Endothelial cell of umbilical vein (primary cell): ENCODE measurements at regions not wholly inside any gene's neighbourhood (a gene's known extent, or its start where the extent isn't known, plus 50 kb on each side); places are given as distances from the start of the nearest gene placed in this dataset.

Source experiments
- BruUV-seq: library from RNA; stranded (reverse); fragments of 400-500 nt; replicated peaks from 2 replicates; lab custom pipeline; 2021; lab: Mats Ljungman, UMichigan
- CTCF ChIA-PET: fragments of 300-600, 350-600 bp; sonication (Branson Sonifier 250); formaldehyde crosslinking; loops from one replicate; lab custom pipeline; 2021; ENCODE audit warnings: antibody characterized with exemption, inconsistent platforms; lab: Charles Lee
- POLR2A ChIA-PET: fragments of 300-600, 350-600 bp; sonication (Branson Sonifier 250); formaldehyde crosslinking; loops from one replicate; lab custom pipeline; 2021; ENCODE audit warnings: antibody characterized with exemption, inconsistent platforms; lab: Charles Lee
- DNase-seq: peaks from one replicate; pipeline ENCODE4 v3.0.0-alpha.2; 2011; ENCODE audit warnings: low read depth, low spot score
- FAIRE-seq: peaks from 2 replicates; lab custom pipeline; 2011; peaks lifted over from hg19 to GRCh38; lab: Jason Lieb, UNC
- H2AFZ ChIP-seq: 2 replicates; pipeline ENCODE4 v1.6.0; 2012; ENCODE audit warnings: low read depth, low read length, control low read depth, inconsistent platforms
- H3K27ac ChIP-seq: 2 replicates; pipeline ENCODE4 v1.5.1; 2011; ENCODE audit warnings: low read depth, mild to moderate bottlenecking, control low read depth, low read length, moderate library complexity; ENCODE audit not compliant: insufficient read depth
- H3K27me3 ChIP-seq, 2 experiments: 2 replicates each; pipeline versions ENCODE4 v1.6.0 to v1.6.1; 2011; ENCODE audit warnings: low read length in 2 of 2, mixed read lengths in 1 of 2; ENCODE audit not compliant: control insufficient read depth in 2 of 2, insufficient read depth in 2 of 2
- H3K36me3 ChIP-seq, 2 experiments: 2 replicates in 1 of 2; 3 replicates in 1 of 2; pipeline ENCODE4 v1.5.1; 2011; ENCODE audit warnings: low read length in 2 of 2, mild to moderate bottlenecking in 1 of 2, moderate library complexity in 1 of 2; ENCODE audit not compliant: control insufficient read depth in 2 of 2, insufficient read depth in 2 of 2; ENCODE audit errors: extremely low read depth in 1 of 2
- H3K4me1 ChIP-seq: 3 replicates; pipeline ENCODE4 v1.5.1; 2011; ENCODE audit warnings: mild to moderate bottlenecking, low read length; ENCODE audit not compliant: control insufficient read depth, insufficient read depth; ENCODE audit errors: extremely low read depth
- H3K4me2 ChIP-seq: 2 replicates; pipeline ENCODE4 v1.6.1; 2011; ENCODE audit warnings: low read length, control low read depth, mixed read lengths; ENCODE audit not compliant: insufficient read depth
- H3K4me3 ChIP-seq, 3 experiments: fragments of 200-600 bp in 1 of 3; sonication (generic), shearing (Covaris generic) in 1 of 3; replicated peaks in 1 of 3; 2 replicates each; pipeline ENCODE4 v1.5.1; 2011 to 2016; ENCODE audit warnings: control low read depth in 3 of 3, low read length in 3 of 3, mild to moderate bottlenecking in 2 of 3, inconsistent platforms in 1 of 3, low read depth in 1 of 3, moderate library complexity in 1 of 3; ENCODE audit not compliant: insufficient read depth in 1 of 3
- H3K79me2 ChIP-seq: 2 replicates; pipeline ENCODE4 v1.6.0; 2012; ENCODE audit warnings: low read length, inconsistent platforms; ENCODE audit not compliant: control insufficient read depth, insufficient read depth
- H3K9ac ChIP-seq: replicated peaks from 2 replicates; pipeline ENCODE3; 2011; ENCODE audit warnings: low read length, control low read depth; ENCODE audit not compliant: insufficient read depth; ENCODE audit errors: extremely low read depth
- H3K9me1 ChIP-seq: replicated peaks from 3 replicates; pipeline ENCODE4 v1.6.0; 2011; ENCODE audit warnings: mild to moderate bottlenecking, low read length; ENCODE audit not compliant: control insufficient read depth, insufficient read depth; ENCODE audit errors: extremely low read depth
- H3K9me3 ChIP-seq: replicated peaks from 2 replicates; pipeline ENCODE4 v1.5.1; 2012; ENCODE audit warnings: low read length, inconsistent platforms; ENCODE audit not compliant: control insufficient read depth, insufficient read depth
- H4K20me1 ChIP-seq: replicated peaks from 2 replicates; pipeline ENCODE3; 2011; ENCODE audit warnings: mild to moderate bottlenecking, low read length; ENCODE audit not compliant: control insufficient read depth, insufficient read depth; ENCODE audit errors: extremely low read depth
- EZH2 ChIP-seq: IDR thresholded peaks from 2 replicates; pipeline ENCODE4 v1.6.1; 2012; ENCODE audit warnings: borderline replicate concordance, low read depth, mild to moderate bottlenecking, moderate library complexity, low read length, inconsistent platforms; ENCODE audit not compliant: severe bottlenecking
- FOS ChIP-seq: IDR thresholded peaks from 2 replicates; pipeline ENCODE4 v1.6.1; 2011; ENCODE audit warnings: mild to moderate bottlenecking, low read length, moderate library complexity, borderline replicate concordance; ENCODE audit not compliant: insufficient read depth
- GATA2 ChIP-seq: IDR thresholded peaks from 2 replicates; pipeline ENCODE4 v1.7.0; 2011; ENCODE audit warnings: low read depth, mild to moderate bottlenecking, moderate library complexity, mixed read lengths, low read length; ENCODE audit not compliant: insufficient read length, insufficient read depth
- JUN ChIP-seq: IDR thresholded peaks from 2 replicates; pipeline ENCODE4 v1.6.1; 2011; ENCODE audit warnings: borderline replicate concordance, low read depth; ENCODE audit not compliant: insufficient read length, insufficient read depth
- MYC ChIP-seq: IDR thresholded peaks from one replicate; pipeline ENCODE4 v1.6.1; 2011; ENCODE audit warnings: mild to moderate bottlenecking, low read depth, low read length
- POLR2A ChIP-seq: IDR thresholded peaks from 2 replicates; pipeline ENCODE4 v1.6.1; 2012; ENCODE audit warnings: low read depth, mild to moderate bottlenecking, control low read depth, low read length
- POLR2AphosphoS5 ChIP-seq: IDR thresholded peaks from 2 replicates; pipeline ENCODE4 v1.6.1; 2012; ENCODE audit warnings: low read depth, mild to moderate bottlenecking, control low read depth, low read length, moderate library complexity; ENCODE audit not compliant: insufficient read depth
- dilution Hi-C: fragments of 300-500 bp; cut with MboI; formaldehyde crosslinking; loops from one replicate; pipeline ENCODE4 v1.15.0; 2019; ENCODE audit warnings: low sequenced_read_pairs; ENCODE audit not compliant: extremely low pct_ligation_motif_present
- intact Hi-C: fragments of 100-400 bp; cut with micrococcal nuclease; formaldehyde crosslinking; loops from one replicate; pipeline ENCODE4 v1.10.0; 2022
- TF ChIP-seq, protein P1 (sequence below): IDR thresholded peaks from 2 replicates; pipeline ENCODE4 v1.6.1; 2011; ENCODE audit not compliant: insufficient read depth, insufficient read length
- TF ChIP-seq, protein P2 (sequence below), 2 donors: IDR thresholded peaks; 1 replicate in 1 of 2; 2 replicates in 1 of 2; pipeline ENCODE4 v1.5.1; 2011; ENCODE audit warnings: low read length in 2 of 2, mild to moderate bottlenecking in 2 of 2, moderate library complexity in 2 of 2, control low read depth in 1 of 2, inconsistent platforms in 1 of 2, low read depth in 1 of 2; ENCODE audit not compliant: insufficient read depth in 1 of 2; ENCODE audit errors: extremely low read depth in 1 of 2

GRCh38 chr3:145015253-145015652 is 1043.6 kb downstream of the DIPK2A start:
- Histone ChIP-seq H3K27me3 (no peaks in the 10 kb centered on the region), H3K27ac (no peak overlapping the region), H2AFZ (no peak overlapping the region), H3K79me2 (no peaks in the 10 kb centered on the region), H3K9me1 (no peaks in the 10 kb centered on the region), H3K9ac (no peak overlapping the region), H3K36me3 (no peaks in the 10 kb centered on the region), H3K9me3 (no peaks in the 10 kb centered on the region), H3K4me2 (no peak overlapping the region), H3K4me3 (no peak overlapping the region), H4K20me1 (no peaks in the 10 kb centered on the region), H3K4me1 (peaks cover 6% of the 10 kb centered on the region)
- dilution Hi-C loops: no loop called here
- TF ChIP-seq POLR2A (no peak), EZH2 (no peak), FOS (no peak)
- intact Hi-C loops: no loop called here
- ChIA-PET POLR2A (no interaction called here), CTCF (interaction anchor here (0.5 to 1.3 kb wide), 2 partner anchors 18 to 19 kb away, joined by 3 read pairs; no protein-coding TSS in a partner anchor)
- FAIRE-seq (no peak), DNase-seq (peak; percentile 44)
- BruUV-seq: no TSS peak

- no peak overlapping the region for H3K4me3 ChIP-seq
- H3K9me1 ChIP-seq: no peaks in the 10 kb centered on the region
- dilution Hi-C loops: no loop called here
- H4K20me1 ChIP-seq: no peaks in the 10 kb centered on the region
- DNase-seq: no peak
- no peak for FAIRE-seq
- no peak overlapping the region for H2AFZ ChIP-seq
- H3K36me3 ChIP-seq: no peaks in the 10 kb centered on the region
- H3K79me2 ChIP-seq: no peaks in the 10 kb centered on the region
- no peaks in the 10 kb centered on the region for H3K27me3 ChIP-seq
- ChIA-PET POLR2A (no interaction called here), CTCF (no interaction called here)
- H3K9ac ChIP-seq: no peak overlapping the region
- H3K4me2 ChIP-seq: no peak overlapping the region
- intact Hi-C loops: no loop called here
- H3K9me3 ChIP-seq: no peaks in the 10 kb centered on the region
- H3K4me1 ChIP-seq: peaks cover 6% of the 10 kb centered on the region
- no TSS peak for BruUV-seq
- TF ChIP-seq, protein P1, sequence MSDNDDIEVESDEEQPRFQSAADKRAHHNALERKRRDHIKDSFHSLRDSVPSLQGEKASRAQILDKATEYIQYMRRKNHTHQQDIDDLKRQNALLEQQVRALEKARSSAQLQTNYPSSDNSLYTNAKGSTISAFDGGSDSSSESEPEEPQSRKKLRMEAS: no peak
- TF ChIP-seq FOS: no peak
- TF ChIP-seq EZH2: no peak
- TF ChIP-seq GATA2: no peak
- TF ChIP-seq MYC: no peak
- TF ChIP-seq, protein P2, sequence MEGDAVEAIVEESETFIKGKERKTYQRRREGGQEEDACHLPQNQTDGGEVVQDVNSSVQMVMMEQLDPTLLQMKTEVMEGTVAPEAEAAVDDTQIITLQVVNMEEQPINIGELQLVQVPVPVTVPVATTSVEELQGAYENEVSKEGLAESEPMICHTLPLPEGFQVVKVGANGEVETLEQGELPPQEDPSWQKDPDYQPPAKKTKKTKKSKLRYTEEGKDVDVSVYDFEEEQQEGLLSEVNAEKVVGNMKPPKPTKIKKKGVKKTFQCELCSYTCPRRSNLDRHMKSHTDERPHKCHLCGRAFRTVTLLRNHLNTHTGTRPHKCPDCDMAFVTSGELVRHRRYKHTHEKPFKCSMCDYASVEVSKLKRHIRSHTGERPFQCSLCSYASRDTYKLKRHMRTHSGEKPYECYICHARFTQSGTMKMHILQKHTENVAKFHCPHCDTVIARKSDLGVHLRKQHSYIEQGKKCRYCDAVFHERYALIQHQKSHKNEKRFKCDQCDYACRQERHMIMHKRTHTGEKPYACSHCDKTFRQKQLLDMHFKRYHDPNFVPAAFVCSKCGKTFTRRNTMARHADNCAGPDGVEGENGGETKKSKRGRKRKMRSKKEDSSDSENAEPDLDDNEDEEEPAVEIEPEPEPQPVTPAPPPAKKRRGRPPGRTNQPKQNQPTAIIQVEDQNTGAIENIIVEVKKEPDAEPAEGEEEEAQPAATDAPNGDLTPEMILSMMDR (IDR thresholded peaks at IDR 0.05; ENCODE audit: extremely low read depth in 1 of 2, insufficient read depth in 1 of 2, low read depth in 1 of 2, low read length in 2 of 2): no peak
- TF ChIP-seq POLR2AphosphoS5: no peak
- no peak for TF ChIP-seq POLR2A
- no peak for TF ChIP-seq JUN
- no peak overlapping the region for H3K27ac ChIP-seq
Observed at GRCh38 chr3:145017959-145018358, 1046.3 kb downstream of the DIPK2A start.
